ENCODE measurements at regions not wholly inside any gene's neighbourhood (a gene's known extent, or its start where the extent isn't known, plus 50 kb on each side); places are given as distances from the start of the nearest gene placed in this dataset.

DNA sequence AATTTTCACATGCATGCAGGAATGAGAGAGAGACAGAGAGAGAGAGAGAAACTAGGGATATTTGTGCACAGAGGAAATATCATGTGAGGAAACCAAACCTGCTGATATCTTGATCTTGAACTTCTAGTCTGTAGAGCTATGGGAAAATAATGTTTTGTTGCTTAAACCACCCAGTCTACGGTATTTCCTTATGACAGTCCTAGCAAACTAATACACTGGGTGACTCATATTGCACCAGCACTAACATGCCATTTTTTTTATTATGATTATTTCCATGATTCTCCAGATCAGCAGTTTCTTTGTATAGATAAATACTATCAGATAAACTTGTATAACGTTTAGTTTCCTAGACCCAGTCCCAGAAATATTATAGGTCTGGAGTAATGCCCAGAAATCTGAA, 1259.0 kb downstream of the ZPLD1 start:
- DNase-seq (ENCODE audit: low read depth) = peak; percentile 72
- no peak for TF ChIP-seq CTCF (IDR thresholded peaks at IDR 0.05; ENCODE audit: insufficient read depth, low read depth, low read length, missing control alignments)
- H3K4me3 ChIP-seq (ENCODE audit: low read length) = no peak overlapping the region

DNA sequence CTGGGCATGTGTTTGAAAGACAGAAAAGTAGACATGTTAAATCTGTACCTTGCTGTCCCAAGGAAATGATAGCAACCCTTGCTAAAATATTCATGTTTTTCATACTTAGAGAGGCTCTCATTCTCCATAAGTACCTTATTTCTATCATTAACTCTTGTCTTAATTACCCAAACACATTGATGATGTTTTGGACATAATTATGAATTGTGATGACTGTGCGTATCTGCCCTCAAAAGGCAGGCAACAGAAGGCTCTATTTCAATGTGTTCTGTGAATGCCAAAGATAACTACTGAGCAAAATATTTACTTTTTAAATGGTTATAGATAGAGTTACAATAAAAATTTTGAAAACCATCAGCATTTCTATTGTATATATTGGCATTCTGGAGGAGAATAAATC, 1263.8 kb downstream of the ZPLD1 start:
- TF ChIP-seq CTCF (IDR thresholded peaks at IDR 0.05; ENCODE audit: insufficient read depth, low read depth, low read length, missing control alignments) = no peak
- no peak for DNase-seq (ENCODE audit: low read depth)
- no peak overlapping the region for H3K4me3 ChIP-seq (ENCODE audit: low read length)

- no peak for DNase-seq (ENCODE audit: low read depth)
- no peak for TF ChIP-seq CTCF (IDR thresholded peaks at IDR 0.05; ENCODE audit: insufficient read depth, low read depth, low read length, missing control alignments)
Measured at GRCh38 chr3:103699228-103699627, 1264.4 kb downstream of the ZPLD1 start.

DNA sequence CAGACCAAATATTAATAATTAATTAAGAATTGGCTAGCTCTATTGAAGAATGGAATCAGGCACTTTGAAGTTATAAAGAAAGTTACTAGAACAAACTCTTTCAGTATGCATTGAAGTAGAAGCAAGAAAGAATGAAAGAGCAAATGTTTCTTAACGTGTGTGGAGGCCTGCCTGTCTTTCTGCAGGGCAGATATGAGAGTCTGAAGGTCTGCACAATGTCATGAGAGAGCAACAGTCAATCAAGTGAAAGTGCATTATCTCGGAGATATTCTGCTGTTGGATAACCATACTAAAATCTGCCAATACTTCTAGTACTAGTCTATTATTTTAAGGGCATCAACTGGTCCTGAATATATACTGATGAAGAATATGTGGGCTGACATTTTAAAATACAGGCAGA, 1270.8 kb downstream of the ZPLD1 start:
- DNase-seq (ENCODE audit: low read depth) = no peak
- H3K4me3 ChIP-seq (ENCODE audit: low read length) = no peak overlapping the region
- TF ChIP-seq CTCF (IDR thresholded peaks at IDR 0.05; ENCODE audit: insufficient read depth, low read depth, low read length, missing control alignments) = no peak

More at GRCh38 chr3:103699228-103699627, 1264.4 kb downstream of the ZPLD1 start:
- no peak overlapping the region for H3K4me3 ChIP-seq (ENCODE audit: low read length)

- no peak for TF ChIP-seq CTCF (IDR thresholded peaks at IDR 0.05; ENCODE audit: insufficient read depth, low read depth, low read length, missing control alignments)
- H3K4me3 ChIP-seq (ENCODE audit: low read length) = no peak overlapping the region
- peak; percentile 52 for DNase-seq (ENCODE audit: low read depth)
Measured at GRCh38 chr3:103706671-103707070, 1271.9 kb downstream of the ZPLD1 start.

- no peak for DNase-seq (ENCODE audit: low read depth)
- H3K4me3 ChIP-seq (ENCODE audit: low read length) = no peak overlapping the region
- no peak for TF ChIP-seq CTCF (IDR thresholded peaks at IDR 0.05; ENCODE audit: insufficient read depth, low read depth, low read length, missing control alignments)
Measured at GRCh38 chr3:103711670-103712069, 1276.9 kb downstream of the ZPLD1 start.

DNA sequence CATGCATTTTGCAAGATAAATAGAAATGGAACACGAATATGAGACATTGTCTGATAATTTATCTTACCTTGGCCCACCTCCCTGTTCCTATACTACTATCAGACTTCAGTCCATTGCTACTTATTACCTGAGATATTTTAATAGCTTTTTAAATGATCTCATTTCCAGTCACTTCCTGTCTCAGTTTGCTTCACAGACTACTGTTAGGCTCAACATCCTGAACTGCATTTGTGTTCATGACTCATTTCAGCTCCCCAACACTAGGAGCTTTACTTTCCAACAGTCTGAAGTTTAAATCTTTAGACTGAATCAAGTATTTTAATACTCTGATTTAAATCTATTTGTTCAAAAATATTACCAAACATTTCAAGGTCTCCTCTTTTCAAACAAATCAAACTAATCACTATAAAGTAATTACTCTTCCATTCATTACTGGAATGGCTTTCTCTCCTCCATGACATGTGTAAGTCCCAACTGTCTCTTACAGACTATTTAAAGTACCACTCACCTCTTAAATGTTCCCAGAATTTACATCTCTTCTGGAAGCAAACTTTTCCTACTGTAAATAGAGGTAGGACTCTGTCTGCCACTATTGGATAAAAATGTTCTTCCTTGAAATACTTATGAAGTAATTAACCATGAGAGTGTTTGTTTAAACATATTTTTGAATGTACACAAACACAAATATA, 1277.6 kb downstream of the ZPLD1 start:
- no peak for TF ChIP-seq CTCF (IDR thresholded peaks at IDR 0.05; ENCODE audit: insufficient read depth, low read depth, low read length, missing control alignments)
- H3K4me3 ChIP-seq (ENCODE audit: low read length) = no peak overlapping the region
- peak; percentile 83 for DNase-seq (ENCODE audit: low read depth)
